ENCODE measurements at regions not wholly inside any gene's neighbourhood (a gene's known extent, or its start where the extent isn't known, plus 50 kb on each side); places are given as distances from the start of the nearest gene placed in this dataset.

- TF ChIP-seq POLR2AphosphoS5 (IDR thresholded peaks at IDR 0.05; ENCODE audit: borderline replicate concordance, low read depth, low read length) = no peak
- TF ChIP-seq EZH2 (IDR thresholded peaks at IDR 0.05) = no peak
Observed at GRCh38 chr11:87437133-87437843, 399.6 kb downstream of the TMEM135 start.
